ENCODE measurements at regions not wholly inside any gene's neighbourhood (a gene's known extent, or its start where the extent isn't known, plus 50 kb on each side); places are given as distances from the start of the nearest gene placed in this dataset.
A peak's percentile ranks its signal among the peaks of the same experiment; 100 is the strongest.

DNA sequence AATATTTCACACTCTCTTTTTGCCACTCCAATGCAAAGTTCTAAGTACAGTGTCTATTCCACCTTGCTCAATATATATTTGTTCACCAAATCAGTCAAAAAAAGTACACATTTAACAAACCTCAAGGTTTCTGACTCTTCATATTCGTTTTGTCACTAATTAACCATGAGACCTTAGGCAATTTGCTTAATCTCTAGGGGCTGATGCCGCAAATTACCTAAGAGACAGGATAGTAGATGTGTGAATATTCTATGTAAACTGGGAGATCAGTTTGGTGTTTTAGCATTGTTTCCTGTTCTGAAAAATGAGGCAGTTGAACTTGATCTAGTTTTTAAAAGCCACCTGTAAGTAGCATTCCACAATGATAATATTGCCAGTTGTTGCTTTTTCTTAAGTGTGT, 182.5 kb upstream of the KCNH8 start:
- no peak overlapping the region for H3K4me3 ChIP-seq
- H3K9me1 ChIP-seq (ENCODE audit: control insufficient read depth, insufficient read depth, low read length), result no peaks in the 10 kb centered on the region
- in situ Hi-C loops (cut with MboI), result no loop called here
- WGBS (ENCODE audit: insufficient coverage, low coverage, missing lambda C conversion rate), result 0% methylated on average over 2 of the region's 2 CpGs
- intact Hi-C loops (cut with micrococcal nuclease), result no loop called here
- no peak overlapping the region for H3K4me2 ChIP-seq (ENCODE audit: insufficient read depth, low read length)
- TF ChIP-seq HNRNPLL (IDR thresholded peaks at IDR 0.05; ENCODE audit: low read depth, low read length, poor library complexity, severe bottlenecking) (peak; percentile 65), TGIF2 (CRISPR knock-in tag; IDR thresholded peaks at IDR 0.05) (no peak)
- no peak overlapping the region for H3K27ac ChIP-seq (ENCODE audit: extremely low read depth, low read depth, low read length)
- H4K20me1 ChIP-seq (replicated peaks; ENCODE audit: control insufficient read depth, insufficient read depth, low read length), result no peaks in the 10 kb centered on the region
- ChIA-PET POLR2A (no interaction called here), CTCF (ENCODE audit: low intra/inter-chr PET ratio) (no interaction called here)
- H2AFZ ChIP-seq (ENCODE audit: low read depth, low read length), result no peak overlapping the region
- no peak for FAIRE-seq
- no peaks in the 10 kb centered on the region for H3K4me1 ChIP-seq (replicated peaks in 1 of 2; ENCODE audit: control insufficient read depth in 2 of 2, insufficient read depth in 2 of 2, low read length in 2 of 2)
- H3K9ac ChIP-seq (ENCODE audit: insufficient read depth in 1 of 2, low read depth in 2 of 2, low read length in 2 of 2), result no peak overlapping the region
- no TSS peak for BruUV-seq (replicated peaks)
- no peaks in the 10 kb centered on the region for H3K27me3 ChIP-seq (ENCODE audit: control insufficient read depth in 2 of 2, insufficient read depth in 2 of 2, low read length in 2 of 2)
- H3K9me3 ChIP-seq (replicated peaks; ENCODE audit: control insufficient read depth, insufficient read depth, low read depth, low read length), result no peaks in the 10 kb centered on the region
- H3K36me3 ChIP-seq (ENCODE audit: control insufficient read depth, insufficient read depth, low read length), result no peaks in the 10 kb centered on the region
- no peaks in the 10 kb centered on the region for H3K79me2 ChIP-seq (ENCODE audit: control insufficient read depth, insufficient read depth, low read length)
- no peak for ATAC-seq
- no peak for DNase-seq (ENCODE audit: extremely low read depth in 1 of 4, low spot score in 3 of 4)

DNA sequence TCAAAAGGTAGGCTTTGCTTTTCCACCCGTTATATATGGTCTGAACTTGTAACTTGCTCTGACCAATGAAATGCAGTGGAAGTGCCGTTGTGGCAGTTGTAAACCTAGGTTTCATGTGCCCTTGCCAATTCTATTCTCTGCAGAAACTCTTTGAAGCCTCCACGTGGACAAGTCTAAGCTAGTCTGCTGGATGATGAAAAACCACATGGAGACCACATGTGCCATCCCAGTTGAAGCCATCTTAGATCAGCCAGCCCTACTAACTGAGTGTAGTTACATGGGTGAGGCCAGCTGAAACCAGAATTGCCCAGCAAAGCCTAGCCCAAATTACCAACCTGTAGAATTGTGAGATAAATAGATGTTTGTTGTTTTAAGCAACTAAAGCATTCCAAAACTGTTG, 183.7 kb upstream of the KCNH8 start:
- H3K4me2 ChIP-seq (ENCODE audit: insufficient read depth, low read length), result no peak overlapping the region
- in situ Hi-C loops (cut with MboI) (no loop called here), intact Hi-C loops (cut with micrococcal nuclease) (no loop called here)
- no peaks in the 10 kb centered on the region for H4K20me1 ChIP-seq (replicated peaks; ENCODE audit: control insufficient read depth, insufficient read depth, low read length)
- no peak for DNase-seq (ENCODE audit: extremely low read depth in 1 of 4, low spot score in 3 of 4)
- H3K4me3 ChIP-seq, result no peak overlapping the region
- no peak overlapping the region for H3K9ac ChIP-seq (ENCODE audit: insufficient read depth in 1 of 2, low read depth in 2 of 2, low read length in 2 of 2)
- TF ChIP-seq ZNF121 (CRISPR knock-in tag; conservative IDR thresholded peaks at IDR 0.05) (no peak), JUND (IDR thresholded peaks at IDR 0.05; ENCODE audit: borderline replicate concordance, low read depth, low read length) (no peak), JUND (tag; IDR thresholded peaks at IDR 0.05; ENCODE audit: borderline replicate concordance, low read depth, low read length) (no peak), KLF1 (tag; IDR thresholded peaks at IDR 0.05) (no peak)
- 0% methylated on average over 3 of the region's 3 CpGs for WGBS (ENCODE audit: insufficient coverage, low coverage, missing lambda C conversion rate)
- no peak overlapping the region for H3K27ac ChIP-seq (ENCODE audit: extremely low read depth, low read depth, low read length)
- H3K36me3 ChIP-seq (ENCODE audit: control insufficient read depth, insufficient read depth, low read length), result no peaks in the 10 kb centered on the region
- no TSS peak for BruUV-seq (replicated peaks)
- H2AFZ ChIP-seq (ENCODE audit: low read depth, low read length), result no peak overlapping the region
- no peaks in the 10 kb centered on the region for H3K9me1 ChIP-seq (ENCODE audit: control insufficient read depth, insufficient read depth, low read length)
- no peaks in the 10 kb centered on the region for H3K27me3 ChIP-seq (ENCODE audit: control insufficient read depth in 2 of 2, insufficient read depth in 2 of 2, low read length in 2 of 2)
- FAIRE-seq, result no peak
- H3K4me1 ChIP-seq (replicated peaks in 1 of 2; ENCODE audit: control insufficient read depth in 2 of 2, insufficient read depth in 2 of 2, low read length in 2 of 2), result no peaks in the 10 kb centered on the region
- ATAC-seq, result no peak
- ChIA-PET CTCF (ENCODE audit: low intra/inter-chr PET ratio) (no interaction called here), POLR2A (no interaction called here)
- no peaks in the 10 kb centered on the region for H3K9me3 ChIP-seq (replicated peaks; ENCODE audit: control insufficient read depth, insufficient read depth, low read depth, low read length)
- no peaks in the 10 kb centered on the region for H3K79me2 ChIP-seq (ENCODE audit: control insufficient read depth, insufficient read depth, low read length)

All from K562 (cell line).